ENCODE measurements at regions not wholly inside any gene's neighbourhood (a gene's known extent, or its start where the extent isn't known, plus 50 kb on each side); places are given as distances from the start of the nearest gene placed in this dataset.

DNA sequence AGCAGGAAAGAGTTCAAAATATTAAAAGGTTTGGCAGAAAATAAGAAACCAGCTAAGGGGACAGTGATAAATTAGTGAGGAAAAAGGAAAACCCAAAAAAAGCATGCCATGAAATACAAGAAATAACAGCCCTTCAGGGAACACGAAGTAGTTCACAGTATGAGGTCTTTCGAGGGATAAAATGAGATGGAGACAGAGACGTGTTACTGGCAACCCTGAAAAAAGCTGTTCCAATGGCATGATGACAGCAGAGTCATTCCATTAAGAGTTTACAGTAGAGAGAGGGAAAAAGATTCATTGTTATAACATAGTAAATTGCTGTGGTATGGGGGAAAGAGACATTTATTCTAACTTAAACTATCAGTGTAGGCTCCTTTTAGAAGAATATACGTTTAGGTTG, 391.2 kb downstream of the ANKRD7 start:
- H3K4me1 ChIP-seq (ENCODE audit: control insufficient read depth, insufficient read depth, low read length): no peaks in the 10 kb centered on the region
- H3K4me3 Mint-ChIP-seq: no peak overlapping the region
- no peaks in the 10 kb centered on the region for H3K27me3 ChIP-seq (ENCODE audit: control insufficient read depth, insufficient read depth, low read length)
- peaks cover 10% of the 10 kb centered on the region for H3K36me3 Mint-ChIP-seq
- no peak overlapping the region for H3K27ac ChIP-seq (ENCODE audit: low read length)
- no peak for DNase-seq
- no peak overlapping the region for H3K27ac Mint-ChIP-seq
- no peaks in the 10 kb centered on the region for H3K4me1 Mint-ChIP-seq
- H3K36me3 ChIP-seq (ENCODE audit: control insufficient read depth, insufficient read depth, low read length): no peaks in the 10 kb centered on the region
- no peaks in the 10 kb centered on the region for H3K27me3 Mint-ChIP-seq (ENCODE audit: low read depth in 2 of 2)
- no peaks in the 10 kb centered on the region for H3K9me3 ChIP-seq (ENCODE audit: control insufficient read depth, insufficient read depth, low read length)
- ATAC-seq: no peak
- WGBS (ENCODE audit: insufficient coverage): 85% methylated on average over 3 of the region's 4 CpGs
- intact Hi-C loops (cut with micrococcal nuclease): no loop called here
- H3K9me3 Mint-ChIP-seq: peaks cover 9 to 13% of the 10 kb centered on the region in 2 donors
- no peak overlapping the region for H3K4me3 ChIP-seq (ENCODE audit: low read length)
- TF ChIP-seq, protein P1, sequence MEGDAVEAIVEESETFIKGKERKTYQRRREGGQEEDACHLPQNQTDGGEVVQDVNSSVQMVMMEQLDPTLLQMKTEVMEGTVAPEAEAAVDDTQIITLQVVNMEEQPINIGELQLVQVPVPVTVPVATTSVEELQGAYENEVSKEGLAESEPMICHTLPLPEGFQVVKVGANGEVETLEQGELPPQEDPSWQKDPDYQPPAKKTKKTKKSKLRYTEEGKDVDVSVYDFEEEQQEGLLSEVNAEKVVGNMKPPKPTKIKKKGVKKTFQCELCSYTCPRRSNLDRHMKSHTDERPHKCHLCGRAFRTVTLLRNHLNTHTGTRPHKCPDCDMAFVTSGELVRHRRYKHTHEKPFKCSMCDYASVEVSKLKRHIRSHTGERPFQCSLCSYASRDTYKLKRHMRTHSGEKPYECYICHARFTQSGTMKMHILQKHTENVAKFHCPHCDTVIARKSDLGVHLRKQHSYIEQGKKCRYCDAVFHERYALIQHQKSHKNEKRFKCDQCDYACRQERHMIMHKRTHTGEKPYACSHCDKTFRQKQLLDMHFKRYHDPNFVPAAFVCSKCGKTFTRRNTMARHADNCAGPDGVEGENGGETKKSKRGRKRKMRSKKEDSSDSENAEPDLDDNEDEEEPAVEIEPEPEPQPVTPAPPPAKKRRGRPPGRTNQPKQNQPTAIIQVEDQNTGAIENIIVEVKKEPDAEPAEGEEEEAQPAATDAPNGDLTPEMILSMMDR (IDR thresholded peaks at IDR 0.05): no peak

DNA sequence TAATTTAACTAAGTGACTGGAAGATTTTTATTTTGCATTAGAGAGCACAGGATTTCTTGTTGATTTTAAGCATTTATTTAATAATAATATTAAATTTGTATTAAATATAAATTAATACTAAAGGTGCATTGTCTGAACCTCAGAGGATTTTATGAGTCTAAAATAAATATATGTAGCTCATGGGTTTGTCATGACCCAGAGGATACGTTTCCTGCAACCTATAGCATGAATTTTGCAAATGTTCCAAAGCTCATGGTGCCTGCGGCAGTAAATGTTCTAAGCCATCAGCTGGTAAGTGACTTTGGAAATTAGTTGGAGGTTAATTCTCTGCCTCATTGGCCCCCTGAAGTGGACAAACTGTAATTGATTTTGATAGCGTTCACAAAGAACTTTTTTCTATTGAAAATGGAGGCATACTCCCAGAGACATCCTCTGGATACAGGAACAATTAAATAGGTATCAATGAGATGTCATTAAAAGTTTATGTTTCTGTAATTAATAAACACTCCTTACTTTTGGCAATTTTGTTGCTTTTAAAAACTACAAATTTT, 397.4 kb downstream of the ANKRD7 start:
- no peak for DNase-seq
- Histone ChIP-seq H3K36me3 (ENCODE audit: control insufficient read depth, insufficient read depth, low read length) (no peaks in the 10 kb centered on the region), H3K4me1 (ENCODE audit: control insufficient read depth, insufficient read depth, low read length) (no peaks in the 10 kb centered on the region), H3K27me3 (ENCODE audit: control insufficient read depth, insufficient read depth, low read length) (no peaks in the 10 kb centered on the region), H3K4me3 (ENCODE audit: low read length) (no peak overlapping the region), H3K9me3 (ENCODE audit: control insufficient read depth, insufficient read depth, low read length) (peaks cover 4% of the 10 kb centered on the region), H3K27ac (ENCODE audit: low read length) (no peak overlapping the region)
- H3K4me3 Mint-ChIP-seq: no peak overlapping the region
- intact Hi-C loops (cut with micrococcal nuclease): no loop called here
- ATAC-seq: no peak
- H3K27ac Mint-ChIP-seq: no peak overlapping the region
- no peaks in the 10 kb centered on the region for H3K4me1 Mint-ChIP-seq
- 70% methylated on average over 3 of the region's 3 CpGs for WGBS (ENCODE audit: insufficient coverage)
- H3K27me3 Mint-ChIP-seq (ENCODE audit: low read depth in 2 of 2): no peaks in the 10 kb centered on the region
- H3K36me3 Mint-ChIP-seq: no peaks in the 10 kb centered on the region
- TF ChIP-seq, protein P1 (IDR thresholded peaks at IDR 0.05): no peak
- H3K9me3 Mint-ChIP-seq: peaks cover 1 to 7% of the 10 kb centered on the region in 2 donors

DNA sequence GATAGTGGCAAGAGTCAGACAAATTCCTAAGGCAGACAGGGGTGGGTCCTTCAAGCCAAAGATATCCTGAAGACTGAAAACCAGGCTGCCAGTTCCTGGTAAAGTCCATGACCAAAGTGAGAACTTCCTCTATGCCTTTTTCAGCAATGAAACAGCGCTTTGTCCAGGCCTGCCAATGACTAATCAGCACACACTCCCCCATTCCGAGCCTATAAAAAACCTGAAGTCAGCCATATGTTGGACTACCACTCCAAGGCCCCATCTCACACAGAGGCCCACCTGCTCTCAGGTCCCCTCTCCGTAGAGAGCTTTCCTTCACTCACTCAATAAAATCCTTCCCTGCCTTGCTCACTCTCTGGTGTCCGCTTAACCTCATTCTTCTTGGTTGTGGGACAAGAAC, 402.2 kb downstream of the ANKRD7 start:
- Histone ChIP-seq H3K9me3 (ENCODE audit: control insufficient read depth, insufficient read depth, low read length) (peaks cover 9% of the 10 kb centered on the region), H3K27me3 (ENCODE audit: control insufficient read depth, insufficient read depth, low read length) (no peaks in the 10 kb centered on the region), H3K36me3 (ENCODE audit: control insufficient read depth, insufficient read depth, low read length) (no peaks in the 10 kb centered on the region), H3K4me3 (ENCODE audit: low read length) (no peak overlapping the region), H3K27ac (ENCODE audit: low read length) (no peak overlapping the region), H3K4me1 (ENCODE audit: control insufficient read depth, insufficient read depth, low read length) (no peaks in the 10 kb centered on the region)
- Mint-ChIP-seq H3K27me3 (ENCODE audit: low read depth in 2 of 2) (no peaks in the 10 kb centered on the region), H3K4me3 (no peak overlapping the region), H3K27ac (no peak overlapping the region), H3K36me3 (no peaks in the 10 kb centered on the region), H3K4me1 (no peaks in the 10 kb centered on the region), H3K9me3 (peaks cover 8 to 18% of the 10 kb centered on the region in 2 donors)
- WGBS (ENCODE audit: insufficient coverage): 83% methylated on average over 4 of the region's 4 CpGs
- ATAC-seq (no peak), DNase-seq (no peak)
- intact Hi-C loops (cut with micrococcal nuclease): no loop called here
- TF ChIP-seq, protein P1 (IDR thresholded peaks at IDR 0.05): no peak

DNA sequence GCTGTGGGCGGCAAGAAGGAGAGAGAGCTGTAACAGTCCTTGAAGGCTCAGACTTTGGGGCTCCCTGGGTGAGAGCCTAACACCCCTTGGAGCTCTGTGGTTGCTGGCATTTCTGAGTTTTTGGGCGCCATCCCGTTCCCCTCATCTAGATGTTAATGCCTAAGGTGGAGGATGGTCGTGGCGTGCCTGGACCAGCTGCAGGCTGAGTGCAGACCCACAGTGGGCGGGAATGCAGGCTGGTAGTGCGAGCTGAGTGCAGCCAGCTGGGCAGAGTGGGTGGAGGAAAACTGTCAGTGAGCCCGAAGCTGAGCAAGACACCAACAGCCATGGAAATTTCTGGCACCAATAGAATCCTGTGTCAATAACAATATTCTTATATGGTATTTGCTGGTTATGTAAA, 403.0 kb downstream of the ANKRD7 start:
- TF ChIP-seq, protein P1 (IDR thresholded peaks at IDR 0.05): no peak

More for the DNA sequence above, 403.0 kb downstream of the ANKRD7 start:
- H3K27ac Mint-ChIP-seq: no peak overlapping the region
- Histone ChIP-seq H3K4me1 (ENCODE audit: control insufficient read depth, insufficient read depth, low read length) (no peaks in the 10 kb centered on the region), H3K9me3 (ENCODE audit: control insufficient read depth, insufficient read depth, low read length) (peaks cover 9% of the 10 kb centered on the region), H3K4me3 (ENCODE audit: low read length) (no peak overlapping the region), H3K36me3 (ENCODE audit: control insufficient read depth, insufficient read depth, low read length) (no peaks in the 10 kb centered on the region), H3K27ac (ENCODE audit: low read length) (no peak overlapping the region), H3K27me3 (ENCODE audit: control insufficient read depth, insufficient read depth, low read length) (no peaks in the 10 kb centered on the region)
- 85% methylated on average over 8 of the region's 8 CpGs for WGBS (ENCODE audit: insufficient coverage)
- peaks cover 8 to 18% of the 10 kb centered on the region in 2 donors for H3K9me3 Mint-ChIP-seq
- ATAC-seq: no peak
- no peaks in the 10 kb centered on the region for H3K36me3 Mint-ChIP-seq
- H3K4me3 Mint-ChIP-seq: no peak overlapping the region
- intact Hi-C loops (cut with micrococcal nuclease): no loop called here
- no peak for DNase-seq
- no peaks in the 10 kb centered on the region for H3K4me1 Mint-ChIP-seq
- H3K27me3 Mint-ChIP-seq (ENCODE audit: low read depth in 2 of 2): no peaks in the 10 kb centered on the region

Data from natural killer cell (primary cell).